ENCODE measurements at regions not wholly inside any gene's neighbourhood (a gene's known extent, or its start where the extent isn't known, plus 50 kb on each side); places are given as distances from the start of the nearest gene placed in this dataset.

GRCh38 chr2:155696571-155696970, 636.0 kb downstream of the NR4A2 start:
- no peak overlapping the region for H3K4me3 ChIP-seq (replicated peaks; ENCODE audit: low read depth, low read length)
- DNase-seq (ENCODE audit: low read depth) = no peak
- TF ChIP-seq CTCF (IDR thresholded peaks at IDR 0.05; ENCODE audit: low read length, missing control alignments) = no peak

- no peak for DNase-seq (ENCODE audit: low read depth)
- H3K4me3 ChIP-seq (replicated peaks; ENCODE audit: low read depth, low read length) = no peak overlapping the region
- no peak for TF ChIP-seq CTCF (IDR thresholded peaks at IDR 0.05; ENCODE audit: low read length, missing control alignments)
Measured at GRCh38 chr2:155695505-155695904, 637.0 kb downstream of the NR4A2 start.

GRCh38 chr2:155692856-155693255, 639.7 kb downstream of the NR4A2 start:
- no peak for DNase-seq (ENCODE audit: low read depth)
- no peak overlapping the region for H3K4me3 ChIP-seq (replicated peaks; ENCODE audit: low read depth, low read length)
- TF ChIP-seq CTCF (IDR thresholded peaks at IDR 0.05; ENCODE audit: low read length, missing control alignments) = no peak

GRCh38 chr2:155692106-155692505, 640.4 kb downstream of the NR4A2 start:
- H3K4me3 ChIP-seq (replicated peaks; ENCODE audit: low read depth, low read length) = no peak overlapping the region
- no peak for TF ChIP-seq CTCF (IDR thresholded peaks at IDR 0.05; ENCODE audit: low read length, missing control alignments)
- DNase-seq (ENCODE audit: low read depth) = no peak

- no peak for TF ChIP-seq CTCF (IDR thresholded peaks at IDR 0.05; ENCODE audit: low read length, missing control alignments)
- no peak for DNase-seq (ENCODE audit: low read depth)
- H3K4me3 ChIP-seq (replicated peaks; ENCODE audit: low read depth, low read length) = no peak overlapping the region
Measured at GRCh38 chr2:155690785-155691184, 641.7 kb downstream of the NR4A2 start.

- DNase-seq (ENCODE audit: low read depth) = peak; percentile 0
- no peak overlapping the region for H3K4me3 ChIP-seq (replicated peaks; ENCODE audit: low read depth, low read length)
- TF ChIP-seq CTCF (IDR thresholded peaks at IDR 0.05; ENCODE audit: low read length, missing control alignments) = no peak
Measured at GRCh38 chr2:155689791-155690190, 642.7 kb downstream of the NR4A2 start.

GRCh38 chr2:155687181-155687580, 645.3 kb downstream of the NR4A2 start:
- DNase-seq (ENCODE audit: low read depth) = no peak
- TF ChIP-seq CTCF (IDR thresholded peaks at IDR 0.05; ENCODE audit: low read length, missing control alignments) = no peak
- H3K4me3 ChIP-seq (replicated peaks; ENCODE audit: low read depth, low read length) = no peak overlapping the region

All from fibroblast of pulmonary artery (primary cell).